B cell (primary cell): ENCODE measurements at regions not wholly inside any gene's neighbourhood (a gene's known extent, or its start where the extent isn't known, plus 50 kb on each side); places are given as distances from the start of the nearest gene placed in this dataset.

Source experiments
- ATAC-seq: fragments of 200-7000 bp; cut with Tn5 transposase; one replicate; pipeline ENCODE4 v1.10.0; 2021; ENCODE audit warnings: low read depth, mild to moderate bottlenecking, moderate number of reproducible peaks, moderate library complexity
- CTCF ChIA-PET: fragments of 350-600 bp; sonication (Branson Sonifier 250); formaldehyde crosslinking; loops from one replicate; lab custom pipeline; 2021; ENCODE audit warnings: antibody characterized with exemption, inconsistent platforms; lab: Charles Lee
- POLR2A ChIA-PET: fragments of 350-600 bp; sonication (Branson Sonifier 250); formaldehyde crosslinking; loops from one replicate; lab custom pipeline; 2021; ENCODE audit warnings: antibody characterized with exemption; lab: Charles Lee
- DNase-seq: peaks from one replicate; pipeline ENCODE4 v3.0.0; 2013
- H2AFZ ChIP-seq: 2 replicates; pipeline ENCODE4 v1.6.1; 2012; ENCODE audit warnings: mild to moderate bottlenecking, low read depth, low read length; ENCODE audit not compliant: insufficient read depth, poor library complexity, severe bottlenecking
- H3K27ac ChIP-seq, 2 donors: 1 replicate in 1 of 2; 2 replicates in 1 of 2; pipeline ENCODE4 v1.5.1; 2012 to 2013; ENCODE audit warnings: low read length in 2 of 2, mild to moderate bottlenecking in 2 of 2, moderate library complexity in 1 of 2
- H3K27me3 ChIP-seq, 4 experiments: fragments of 200-600 bp in 1 of 4; sonication (generic) in 1 of 4; replicated peaks in 1 of 4; 1 replicate in 2 of 4; 2 replicates in 2 of 4; pipeline versions ENCODE4 v1.6.1 to v1.7.0; 2013 to 2016; ENCODE audit warnings: low read length in 3 of 4, mild to moderate bottlenecking in 2 of 4, mixed read lengths in 1 of 4, moderate library complexity in 1 of 4; ENCODE audit not compliant: insufficient read depth in 4 of 4, control insufficient read depth in 3 of 4; ENCODE audit errors: control extremely low read depth in 1 of 4
- H3K36me3 ChIP-seq, 2 experiments: replicated peaks in 1 of 2; 1 replicate in 1 of 2; 2 replicates in 1 of 2; pipeline versions ENCODE4 v1.6.1 to v1.7.1; 2013; ENCODE audit warnings: low read length in 1 of 2; ENCODE audit not compliant: insufficient read depth in 2 of 2, control insufficient read depth in 1 of 2; ENCODE audit errors: control extremely low read depth in 1 of 2, extremely low read depth in 1 of 2
- H3K4me1 ChIP-seq, 2 donors: fragments of 200-600 bp in 1 of 2; sonication (generic) in 1 of 2; 1 replicate in 1 of 2; 2 replicates in 1 of 2; pipeline versions ENCODE4 v1.5.1 to v1.6.1; 2013 to 2017; ENCODE audit warnings: low read length in 2 of 2; ENCODE audit not compliant: control insufficient read depth in 2 of 2, insufficient read depth in 2 of 2
- H3K4me2 ChIP-seq: replicated peaks from 2 replicates; pipeline ENCODE3; 2012; ENCODE audit warnings: mild to moderate bottlenecking, low read depth, low read length; ENCODE audit not compliant: poor library complexity, severe bottlenecking
- H3K4me3 ChIP-seq, 5 experiments: fragments of 200-600 bp in 1 of 5; sonication (generic) in 1 of 5; 1 replicate in 3 of 5; 2 replicates in 2 of 5; pipeline versions ENCODE4 v1.5.1 to v1.7.0; 2011 to 2016; ENCODE audit warnings: low read length in 4 of 5, mild to moderate bottlenecking in 4 of 5, low read depth in 2 of 5, control low read depth in 1 of 5, moderate library complexity in 1 of 5; ENCODE audit not compliant: insufficient read depth in 1 of 5; ENCODE audit errors: control extremely low read depth in 1 of 5, extremely low read depth in 1 of 5
- H3K79me2 ChIP-seq: fragments of 200-600 bp; sonication (generic); one replicate; pipeline ENCODE4 v1.6.0; 2016; ENCODE audit warnings: low read length; ENCODE audit not compliant: control insufficient read depth, insufficient read depth
- H3K9ac ChIP-seq: fragments of 200-600 bp; sonication (generic); 2 replicates; pipeline ENCODE4 v1.6.1; 2017; ENCODE audit warnings: mild to moderate bottlenecking, low read length, moderate library complexity
- H3K9me3 ChIP-seq, 3 donors: one replicate each; pipeline versions ENCODE4 v1.6.1 to v1.7.1; 2013; ENCODE audit warnings: low read length in 2 of 3; ENCODE audit not compliant: control insufficient read depth in 2 of 3, insufficient read depth in 1 of 3; ENCODE audit errors: control extremely low read depth in 1 of 3
- H4K20me1 ChIP-seq: 2 replicates; pipeline ENCODE4 v1.6.0; 2012; ENCODE audit warnings: mild to moderate bottlenecking, low read length; ENCODE audit not compliant: insufficient read depth, control insufficient read depth, poor library complexity, severe bottlenecking
- H3K27ac Mint-ChIP-seq: one replicate; pipeline ENCODE4 v1.8.0; 2021; ENCODE audit warnings: mixed read lengths
- H3K27me3 Mint-ChIP-seq: one replicate; pipeline ENCODE4 v1.8.0; 2021; ENCODE audit warnings: mixed read lengths
- H3K4me1 Mint-ChIP-seq: one replicate; pipeline ENCODE4 v1.8.0; 2021; ENCODE audit warnings: mixed read lengths
- H3K4me3 Mint-ChIP-seq: one replicate; pipeline ENCODE4 v1.8.0; 2021; ENCODE audit warnings: mixed read lengths
- H3K9me3 Mint-ChIP-seq: one replicate; pipeline ENCODE4 v1.8.0; 2022; ENCODE audit warnings: mixed read lengths; ENCODE audit not compliant: insufficient read depth
- CTCF ChIP-seq: fragments of 200-600 bp; IDR thresholded peaks from one replicate; pipeline ENCODE4 v1.8.0; 2022; ENCODE audit warnings: antibody characterized with exemption, mild to moderate bottlenecking
- EZH2 ChIP-seq: IDR thresholded peaks from 2 replicates; pipeline ENCODE4 v1.6.1; 2012; ENCODE audit warnings: borderline replicate concordance, low read depth, mild to moderate bottlenecking, moderate library complexity, low read length; ENCODE audit not compliant: insufficient read depth, poor library complexity, severe bottlenecking
- WGBS: methylation state at CpG from one replicate; pipeline ENCODE4 v1.1.5; 2013; ENCODE audit warnings: missing lambda C conversion rate; ENCODE audit not compliant: insufficient coverage; 5-methylcytosine and 5-hydroxymethylcytosine counted together
- intact Hi-C: fragments of 100-400 bp; cut with micrococcal nuclease; formaldehyde crosslinking; loops from one replicate; pipeline ENCODE4 v1.10.0; 2022

- Histone ChIP-seq H2AFZ (no peak overlapping the region), H3K27me3 (no peaks in the 10 kb centered on the region), H3K27ac (no peak overlapping the region), H3K4me1 (no peaks in the 10 kb centered on the region), H3K4me2 (no peak overlapping the region), H3K9ac (no peak overlapping the region), H3K79me2 (no peaks in the 10 kb centered on the region), H3K9me3 (no peaks in the 10 kb centered on the region), H3K36me3 (no peaks in the 10 kb centered on the region), H3K4me3 (no peak overlapping the region), H4K20me1 (no peaks in the 10 kb centered on the region)
- no peak overlapping the region for H3K27ac Mint-ChIP-seq
- ChIA-PET POLR2A (no interaction called here), CTCF (interaction anchor here (1.1 kb wide), 1 partner anchor 11 kb away, joined by 3 read pairs; no protein-coding TSS in a partner anchor)
- no peaks in the 10 kb centered on the region for H3K27me3 Mint-ChIP-seq
- TF ChIP-seq EZH2: no peak
- TF ChIP-seq CTCF: no peak
- DNase-seq (no peak), ATAC-seq (no peak)
- H3K4me3 Mint-ChIP-seq: no peak overlapping the region
- H3K9me3 Mint-ChIP-seq: peaks cover 3% of the 10 kb centered on the region
- H3K4me1 Mint-ChIP-seq: no peaks in the 10 kb centered on the region
- intact Hi-C loops: no loop called here
- WGBS: 80% methylated on average over 1 of the region's 1 CpG
Observed at GRCh38 chr5:117082977-117083376, 508.4 kb upstream of the SEMA6A start.

- no peaks in the 10 kb centered on the region for H3K4me1 Mint-ChIP-seq
- no peaks in the 10 kb centered on the region for H3K27me3 ChIP-seq
- intact Hi-C loops: no loop called here
- H3K27me3 Mint-ChIP-seq: no peaks in the 10 kb centered on the region
- DNase-seq (no peak), ATAC-seq (no peak)
- no peak overlapping the region for H2AFZ ChIP-seq
- H3K27ac Mint-ChIP-seq: no peak overlapping the region
- no peaks in the 10 kb centered on the region for H3K9me3 Mint-ChIP-seq
- no peaks in the 10 kb centered on the region for H3K4me1 ChIP-seq
- no peak overlapping the region for H3K4me2 ChIP-seq
- H3K27ac ChIP-seq: no peak overlapping the region
- no peak overlapping the region for H3K4me3 ChIP-seq
- TF ChIP-seq EZH2: no peak
- no peak for TF ChIP-seq CTCF
- no peaks in the 10 kb centered on the region for H3K36me3 ChIP-seq
- no peak overlapping the region for H3K4me3 Mint-ChIP-seq
- H3K9me3 ChIP-seq: peaks cover 0 to 5% (median under 1%) of the 10 kb centered on the region in 3 donors
- ChIA-PET POLR2A (no interaction called here), CTCF (no interaction called here)
- no peak overlapping the region for H3K9ac ChIP-seq
- WGBS: 100% methylated on average over 2 of the region's 2 CpGs
- no peaks in the 10 kb centered on the region for H3K79me2 ChIP-seq
- no peaks in the 10 kb centered on the region for H4K20me1 ChIP-seq
Observed at GRCh38 chr5:117077142-117077541, 502.5 kb upstream of the SEMA6A start.
